WTC11 (cell line): ENCODE measurements at regions not wholly inside any gene's neighbourhood (a gene's known extent, or its start where the extent isn't known, plus 50 kb on each side); places are given as distances from the start of the nearest gene placed in this dataset.

Experiments used
- E2F4 ChIP-seq: sonication (generic); formaldehyde crosslinking; IDR thresholded peaks from 2 replicates; pipeline ENCODE4 v1.8.1; 2022; ENCODE audit warnings: low read depth, mild to moderate bottlenecking, moderate library complexity, missing genetic modification reagents, borderline replicate concordance

GRCh38 chr1:72336776-72337175, 54.4 kb upstream of the NEGR1 start (continued):
- TF ChIP-seq E2F4: no peak
